IPS DF 6.9 (cell line): ENCODE measurements at regions not wholly inside any gene's neighbourhood (a gene's known extent, or its start where the extent isn't known, plus 50 kb on each side); places are given as distances from the start of the nearest gene placed in this dataset.

Source experiments
- DNase-seq: peaks from one replicate; pipeline ENCODE4 v3.0.0-alpha.2; 2013; ENCODE audit warnings: low read depth, low spot score
- H3K27ac ChIP-seq: one replicate; pipeline ENCODE4 v1.5.1; 2013; ENCODE audit warnings: low read length, control low read depth
- H3K27me3 ChIP-seq: 2 replicates; pipeline ENCODE4 v1.6.1; 2013; ENCODE audit warnings: mild to moderate bottlenecking, low read length; ENCODE audit not compliant: control insufficient read depth, insufficient read depth
- H3K36me3 ChIP-seq: 2 replicates; pipeline ENCODE4 v1.6.1; 2013; ENCODE audit warnings: low read length; ENCODE audit not compliant: control insufficient read depth, insufficient read depth
- H3K4me1 ChIP-seq: 2 replicates; pipeline ENCODE4 v1.6.1; 2013; ENCODE audit warnings: low read length; ENCODE audit not compliant: control insufficient read depth, insufficient read depth
- H3K4me3 ChIP-seq: 2 replicates; pipeline ENCODE4 v1.5.1; 2013; ENCODE audit warnings: mild to moderate bottlenecking, low read length
- H3K9me3 ChIP-seq: 2 replicates; pipeline ENCODE4 v1.6.1; 2013; ENCODE audit warnings: low read length, inconsistent platforms; ENCODE audit not compliant: control insufficient read depth, insufficient read depth
- WGBS: extraction: QIAGEN DNeasy Blood & Tissue Kit; methylation state at CpG from one replicate; pipeline ENCODE4 v1.1.7; 2013; ENCODE audit warnings: mixed read lengths, missing lambda C conversion rate; ENCODE audit not compliant: insufficient read length, insufficient coverage; 5-methylcytosine and 5-hydroxymethylcytosine counted together

DNA sequence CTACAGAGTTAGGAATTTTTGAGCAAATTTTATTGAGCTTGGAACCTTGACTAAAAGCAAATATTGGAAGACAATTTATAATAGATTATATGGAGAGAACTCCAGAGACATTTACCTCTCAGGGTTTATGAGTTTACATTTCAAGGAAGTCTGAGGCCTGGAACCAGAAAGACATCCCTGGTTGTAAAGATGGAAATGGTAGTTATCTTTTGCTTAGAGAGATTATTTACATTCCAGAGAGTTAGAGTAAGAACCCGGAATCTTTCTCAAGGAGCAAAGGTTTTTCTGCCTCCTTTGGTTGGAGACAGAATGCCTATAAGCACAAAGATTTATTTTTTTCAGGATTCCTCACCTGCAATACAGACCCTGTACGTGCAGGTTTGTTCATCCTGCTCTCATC, 458.1 kb downstream of the TBL1XR1 start:
- no peak for DNase-seq
- Histone ChIP-seq H3K27ac (no peak overlapping the region), H3K4me1 (no peaks in the 10 kb centered on the region; the same call in 1 of the 2 replicates), H3K4me3 (no peak overlapping the region), H3K27me3 (no peaks in the 10 kb centered on the region), H3K36me3 (no peaks in the 10 kb centered on the region), H3K9me3 (no peaks in the 10 kb centered on the region)
- no CpG with 5 or more reads among the region's 2 CpGs for WGBS

DNA sequence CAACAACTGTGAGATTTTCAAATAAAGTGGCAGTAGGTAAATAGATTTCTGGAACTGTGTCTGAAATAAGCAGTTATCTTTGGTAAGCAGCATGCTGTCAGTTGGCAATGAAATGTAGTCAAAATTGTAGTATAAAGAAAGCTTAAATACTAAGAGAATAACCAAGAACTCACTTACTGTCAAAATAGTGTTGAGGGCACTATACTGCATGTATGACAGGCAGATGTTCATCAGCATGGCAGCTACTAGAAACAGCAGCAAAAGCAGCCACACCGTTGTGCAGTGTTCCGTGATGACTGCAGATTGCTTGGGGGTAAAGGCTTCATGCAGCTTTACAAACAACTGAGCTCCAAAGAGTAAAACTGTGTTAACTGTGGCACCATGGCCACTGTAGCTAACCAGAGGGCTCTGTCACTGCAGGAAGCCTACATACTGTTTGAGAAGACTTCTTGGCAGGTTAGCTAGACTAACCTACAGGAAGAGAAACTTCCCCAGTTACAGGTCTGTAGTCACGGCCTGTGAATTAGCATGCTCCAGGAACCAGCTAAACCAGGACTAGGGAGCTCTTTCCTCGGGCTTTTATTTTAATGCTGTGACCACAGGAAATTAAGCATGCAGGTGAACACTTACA, 459.7 kb downstream of the TBL1XR1 start:
- DNase-seq = no peak

DNA sequence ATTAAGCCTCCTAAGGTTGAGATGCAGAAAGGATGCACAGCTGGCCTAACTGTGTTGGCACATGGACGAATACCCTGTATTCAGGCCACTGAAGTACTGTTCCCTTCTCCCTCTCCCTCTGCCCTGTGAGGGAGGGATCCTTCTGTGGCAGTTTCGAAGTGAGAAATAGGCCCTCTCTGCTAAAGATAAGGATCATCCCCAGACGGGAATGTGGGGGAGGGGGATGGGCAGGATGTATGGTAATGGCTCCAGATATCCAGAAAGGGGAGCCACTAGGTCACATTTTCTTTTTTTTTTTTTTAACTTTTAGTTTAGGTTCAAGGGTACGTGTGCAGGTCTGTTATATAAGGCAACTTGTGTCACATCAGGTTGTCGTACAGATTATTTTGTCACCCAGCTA, 463.1 kb downstream of the TBL1XR1 start:
- Histone ChIP-seq H3K27me3 (no peaks in the 10 kb centered on the region), H3K36me3 (no peaks in the 10 kb centered on the region), H3K4me3 (no peak overlapping the region), H3K9me3 (no peaks in the 10 kb centered on the region), H3K27ac (no peak overlapping the region), H3K4me1 (no peaks in the 10 kb centered on the region; the same call in 1 of the 2 replicates)
- WGBS = no CpG with 5 or more reads among the region's 5 CpGs
- DNase-seq = peak; percentile 33

More for the DNA sequence above, 459.7 kb downstream of the TBL1XR1 start:
- H3K4me3 ChIP-seq = no peak overlapping the region
- H3K27ac ChIP-seq = no peak overlapping the region
- WGBS = no CpG with 5 or more reads among the region's 4 CpGs
- H3K4me1 ChIP-seq = no peaks in the 10 kb centered on the region; the same call in 1 of the 2 replicates
- no peaks in the 10 kb centered on the region for H3K36me3 ChIP-seq
- no peaks in the 10 kb centered on the region for H3K27me3 ChIP-seq
- H3K9me3 ChIP-seq = no peaks in the 10 kb centered on the region

DNA sequence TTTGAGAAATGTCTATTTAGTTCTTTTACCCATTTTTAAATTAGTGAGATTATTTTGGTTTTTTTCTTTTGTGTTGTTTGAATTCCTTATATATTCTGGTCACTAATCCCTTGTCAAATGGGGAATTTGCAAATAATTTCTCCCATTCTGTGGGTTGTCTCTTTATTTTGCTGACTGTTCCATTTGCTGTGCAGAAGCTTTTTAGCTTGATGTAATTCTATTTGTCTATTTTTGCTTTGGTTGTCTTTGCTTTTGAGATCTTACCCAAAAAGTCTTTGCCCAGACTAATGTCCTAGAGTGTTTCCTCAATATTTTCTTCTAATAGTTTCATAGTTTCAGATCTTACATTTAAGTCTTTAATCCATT, 472.9 kb downstream of the TBL1XR1 start:
- H3K4me3 ChIP-seq = no peak overlapping the region

DNA sequence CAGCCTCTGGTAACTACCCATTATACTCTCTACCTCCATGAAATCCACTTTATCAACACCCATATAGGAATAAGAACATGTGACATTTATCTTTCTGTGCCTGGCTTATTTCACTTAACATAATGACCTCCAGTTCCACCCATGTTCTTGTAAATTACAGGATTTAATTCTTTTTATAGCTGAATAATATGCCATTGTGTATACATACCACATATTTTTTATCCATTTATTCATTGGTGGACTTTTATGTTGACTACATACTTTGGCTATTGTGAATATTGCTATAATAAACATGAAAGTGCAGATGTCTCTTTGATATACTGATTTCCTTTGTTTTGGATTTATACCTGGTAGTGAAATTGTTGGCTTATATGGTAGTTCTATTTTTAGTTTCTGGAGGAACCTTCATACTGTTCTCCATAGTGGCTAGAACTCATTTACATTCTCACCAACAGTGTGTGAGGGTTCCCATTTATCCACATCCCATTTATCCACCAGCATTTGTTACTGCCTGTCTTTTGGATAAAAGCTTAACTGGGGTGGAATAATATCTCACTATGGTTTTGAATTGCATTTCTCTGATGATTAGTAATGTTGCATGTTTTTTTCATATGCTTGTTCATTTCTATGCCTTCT, 473.4 kb downstream of the TBL1XR1 start:
- H3K4me1 ChIP-seq = no peaks in the 10 kb centered on the region
- no peak overlapping the region for H3K4me3 ChIP-seq
- no peaks in the 10 kb centered on the region for H3K9me3 ChIP-seq
- no peaks in the 10 kb centered on the region for H3K36me3 ChIP-seq
- H3K27me3 ChIP-seq = no peaks in the 10 kb centered on the region
- no peak overlapping the region for H3K27ac ChIP-seq
- no peak for DNase-seq

More for the DNA sequence above, 472.9 kb downstream of the TBL1XR1 start:
- H3K36me3 ChIP-seq = no peaks in the 10 kb centered on the region
- no peak for DNase-seq
- H3K4me1 ChIP-seq = no peaks in the 10 kb centered on the region
- no peak overlapping the region for H3K27ac ChIP-seq
- no peaks in the 10 kb centered on the region for H3K9me3 ChIP-seq
- no peaks in the 10 kb centered on the region for H3K27me3 ChIP-seq

DNA sequence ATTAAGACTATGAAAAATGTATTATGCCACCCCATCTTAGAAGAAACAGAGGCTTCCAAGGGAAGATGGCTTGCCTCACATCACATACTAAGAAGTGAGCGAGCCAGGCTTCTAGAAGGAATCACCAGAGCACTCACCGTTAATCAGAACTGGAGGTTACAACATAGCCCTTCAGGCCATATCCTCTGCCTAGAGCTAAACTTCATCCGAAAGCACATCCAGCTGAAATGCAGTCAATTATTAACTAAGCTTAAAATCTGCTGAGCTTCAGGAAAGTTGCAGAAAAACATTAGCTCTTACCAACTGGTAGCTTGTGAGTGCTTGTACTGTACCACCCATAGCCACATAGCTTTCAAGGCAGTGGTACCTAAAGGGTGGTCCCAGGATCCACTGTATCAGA, 483.2 kb downstream of the TBL1XR1 start:
- no CpG with 5 or more reads among the region's 3 CpGs for WGBS

DNA sequence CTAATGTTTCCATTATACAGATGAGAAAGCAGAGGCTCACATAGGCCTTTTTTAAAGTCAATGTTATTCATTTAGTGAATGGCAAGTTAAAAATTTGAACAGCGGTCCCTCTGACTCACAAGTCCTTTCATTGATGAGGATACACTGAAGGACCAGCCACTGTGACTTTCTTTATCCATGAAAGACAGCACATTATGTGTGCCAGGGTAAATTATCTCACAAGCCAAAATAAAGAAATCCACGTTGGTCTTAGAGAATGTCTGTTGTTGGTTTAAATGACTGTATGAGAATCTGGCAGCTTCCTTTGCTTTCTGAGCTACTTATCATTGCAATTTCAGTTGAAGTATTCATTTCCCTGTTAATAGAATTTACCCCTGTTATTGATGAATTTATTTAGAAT, 485.1 kb downstream of the TBL1XR1 start:
- no peaks in the 10 kb centered on the region for H3K27me3 ChIP-seq
- no CpG with 5 or more reads among the region's 2 CpGs for WGBS
- no peak for DNase-seq
- no peaks in the 10 kb centered on the region for H3K9me3 ChIP-seq
- H3K27ac ChIP-seq = no peak overlapping the region
- H3K4me3 ChIP-seq = no peak overlapping the region
- no peaks in the 10 kb centered on the region for H3K4me1 ChIP-seq
- no peaks in the 10 kb centered on the region for H3K36me3 ChIP-seq

More for the DNA sequence above, 483.2 kb downstream of the TBL1XR1 start:
- H3K4me3 ChIP-seq = no peak overlapping the region
- no peak overlapping the region for H3K27ac ChIP-seq
- no peaks in the 10 kb centered on the region for H3K36me3 ChIP-seq
- H3K27me3 ChIP-seq = no peaks in the 10 kb centered on the region
- DNase-seq = no peak
- H3K9me3 ChIP-seq = no peaks in the 10 kb centered on the region
- no peaks in the 10 kb centered on the region for H3K4me1 ChIP-seq

DNA sequence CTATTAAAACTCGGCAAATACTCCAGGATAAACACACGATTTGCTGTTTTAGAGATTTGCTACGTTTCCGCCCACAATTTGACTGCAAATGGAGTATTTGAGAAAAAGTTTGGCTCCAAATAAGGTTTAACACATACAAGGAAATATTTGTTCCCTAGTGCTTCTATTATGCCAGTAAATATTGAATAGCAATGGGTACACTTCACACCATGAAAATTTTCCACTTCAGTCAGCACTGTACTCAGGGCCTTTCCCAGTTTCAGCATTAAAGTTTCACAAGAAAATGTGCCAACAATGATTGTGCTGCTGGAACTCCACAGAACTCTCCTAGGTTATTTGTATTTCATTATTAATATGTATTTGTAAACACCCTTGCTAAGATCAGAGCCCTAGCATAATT, 498.0 kb downstream of the TBL1XR1 start:
- WGBS = no CpG with 5 or more reads among the region's 4 CpGs
- Histone ChIP-seq H3K27ac (no peak overlapping the region), H3K9me3 (no peaks in the 10 kb centered on the region), H3K36me3 (no peaks in the 10 kb centered on the region), H3K27me3 (no peaks in the 10 kb centered on the region), H3K4me1 (no peaks in the 10 kb centered on the region), H3K4me3 (no peak overlapping the region)
- no peak for DNase-seq

DNA sequence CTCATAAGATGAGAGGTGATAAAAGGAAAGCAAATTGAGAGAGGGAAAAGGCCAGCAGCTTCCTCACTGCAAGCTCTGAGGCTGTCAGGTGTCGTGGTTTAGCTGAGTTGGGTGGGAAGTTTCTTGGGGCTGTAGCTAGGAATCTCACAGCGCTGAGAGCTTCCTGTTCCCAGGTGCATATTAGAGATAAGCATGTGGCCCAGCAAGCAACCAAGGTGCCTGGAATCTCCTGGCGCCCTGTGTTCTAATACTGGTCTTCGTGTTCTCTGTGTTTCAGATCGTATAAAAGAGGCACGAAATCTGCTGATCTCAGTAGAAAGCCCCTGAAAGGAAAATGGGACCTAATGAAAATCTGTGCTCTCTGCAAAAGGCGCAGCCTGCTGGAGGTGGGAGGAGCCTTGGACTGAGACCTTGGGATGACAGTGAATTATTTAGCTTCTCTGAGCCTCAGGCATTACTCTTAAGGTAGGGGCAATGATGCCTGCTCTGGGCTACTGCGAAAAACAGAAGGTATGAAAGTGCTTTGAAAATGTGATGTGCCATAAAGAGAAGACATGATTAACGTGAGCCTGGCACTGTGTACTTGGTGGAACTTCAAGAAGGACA, 499.9 kb downstream of the TBL1XR1 start:
- H3K27me3 ChIP-seq = no peaks in the 10 kb centered on the region
- DNase-seq = no peak
- no CpG with 5 or more reads among the region's 9 CpGs for WGBS
- H3K4me1 ChIP-seq = no peaks in the 10 kb centered on the region
- no peaks in the 10 kb centered on the region for H3K36me3 ChIP-seq
- H3K9me3 ChIP-seq = no peaks in the 10 kb centered on the region
- no peak overlapping the region for H3K27ac ChIP-seq
- no peak overlapping the region for H3K4me3 ChIP-seq

DNA sequence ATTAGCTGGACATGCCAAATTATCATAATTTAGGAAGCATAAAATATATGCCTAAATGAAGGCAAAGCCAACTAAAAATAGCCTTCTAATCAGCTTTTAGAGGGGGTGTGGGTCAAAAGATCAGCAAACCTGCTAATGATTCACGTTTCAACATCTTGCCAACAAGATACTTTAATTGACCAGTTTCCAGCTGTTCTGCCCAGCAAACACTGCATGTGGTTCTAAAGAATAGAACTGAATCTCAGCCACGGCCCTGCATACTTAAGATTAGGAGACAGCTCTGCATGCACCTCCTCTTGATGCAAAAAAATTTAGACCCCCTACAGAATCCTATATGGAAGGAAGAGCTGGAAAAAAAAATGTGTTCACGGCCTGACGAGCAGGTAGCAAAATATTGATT, 500.5 kb downstream of the TBL1XR1 start:
- no peak overlapping the region for H3K27ac ChIP-seq
- H3K9me3 ChIP-seq = no peaks in the 10 kb centered on the region
- no peak overlapping the region for H3K4me3 ChIP-seq
- WGBS = no CpG with 5 or more reads among the region's 4 CpGs
- no peaks in the 10 kb centered on the region for H3K27me3 ChIP-seq
- H3K4me1 ChIP-seq = no peaks in the 10 kb centered on the region
- no peaks in the 10 kb centered on the region for H3K36me3 ChIP-seq
- no peak for DNase-seq
